ENCODE measurements at regions not wholly inside any gene's neighbourhood (a gene's known extent, or its start where the extent isn't known, plus 50 kb on each side); places are given as distances from the start of the nearest gene placed in this dataset.

DNA sequence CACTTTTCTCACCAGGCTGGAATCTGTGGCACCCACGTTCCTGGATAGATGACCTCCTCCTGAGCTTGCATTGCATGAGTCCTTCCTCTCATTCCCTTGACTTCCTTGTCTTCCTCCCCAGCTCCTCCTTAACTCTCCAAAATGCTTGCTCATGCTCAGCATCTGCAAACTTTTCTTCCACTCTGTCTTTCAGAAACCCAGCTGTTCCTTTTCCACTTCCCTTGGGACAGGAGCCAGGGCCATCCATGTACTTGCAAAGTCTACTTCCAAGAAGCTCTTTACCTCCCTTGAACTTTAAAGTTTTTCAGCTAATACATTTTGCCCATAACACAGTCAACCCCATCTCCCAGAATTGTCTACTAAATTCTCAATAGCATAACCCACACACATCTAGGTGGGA is 861.7 kb downstream of the QKI start:
- no peak overlapping the region for H3K4me3 ChIP-seq (ENCODE audit: low read length)
- peaks cover 0 to 15% of the 10 kb centered on the region in 2 experiments for H3K9me3 ChIP-seq (ENCODE audit: control insufficient read depth in 1 of 2, insufficient read depth in 1 of 2, low read length in 2 of 2)
- H3K27me3 ChIP-seq (ENCODE audit: control insufficient read depth in 1 of 2, insufficient read depth in 2 of 2, low read length in 2 of 2), result no peaks in the 10 kb centered on the region
- Mint-ChIP-seq H3K4me1 (ENCODE audit: low read depth) (no peaks in the 10 kb centered on the region), H3K4me3 (no peak overlapping the region), H3K27me3 (no peaks in the 10 kb centered on the region), H3K36me3 (ENCODE audit: low read depth) (no peaks in the 10 kb centered on the region), H3K27ac (no peak overlapping the region), H3K9me3 (peaks cover 5% of the 10 kb centered on the region)
- no peak for TF ChIP-seq CTCF (IDR thresholded peaks at IDR 0.05)
- H3K27ac ChIP-seq (ENCODE audit: low read depth in 1 of 2, low read length in 2 of 2), result no peak overlapping the region
- no peaks in the 10 kb centered on the region for H3K36me3 ChIP-seq (ENCODE audit: insufficient read depth, low read length)
- DNase-seq (no peak), ATAC-seq (ENCODE audit: poor library complexity) (no peak)
- POLR2A ChIA-PET, result interaction anchor here (0.6 kb wide), 1 partner anchor 297 kb away, joined by 4 read pairs; no protein-coding TSS in a partner anchor
- no peaks in the 10 kb centered on the region for H3K4me1 ChIP-seq (ENCODE audit: insufficient read depth, low read length)
- intact Hi-C loops (cut with DNase I, micrococcal nuclease), result no loop called here
- CTCF ChIA-PET, result no interaction called here

DNA sequence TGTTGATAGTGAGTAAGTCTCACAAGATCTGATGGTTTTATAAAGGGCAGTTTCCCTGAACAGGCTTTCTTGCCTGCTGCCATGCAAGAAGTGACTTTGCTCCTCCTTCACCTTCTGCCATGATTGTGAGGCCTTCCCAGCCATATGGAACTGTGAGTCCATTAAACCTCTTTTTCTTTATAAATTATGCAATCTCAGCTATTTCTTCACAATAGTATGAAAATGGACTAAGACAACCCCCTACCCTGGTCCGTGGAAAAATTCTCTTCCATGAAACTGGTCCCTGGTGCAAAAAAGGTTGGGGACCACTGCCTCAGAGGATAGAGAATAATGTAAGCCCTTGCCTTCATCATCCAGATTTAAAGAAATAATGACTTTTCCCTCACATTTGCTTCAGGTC is 861.3 kb downstream of the QKI start:
- Mint-ChIP-seq H3K9me3 (peaks cover 5% of the 10 kb centered on the region), H3K4me3 (no peak overlapping the region), H3K4me1 (ENCODE audit: low read depth) (no peaks in the 10 kb centered on the region), H3K27ac (no peak overlapping the region), H3K36me3 (ENCODE audit: low read depth) (no peaks in the 10 kb centered on the region), H3K27me3 (no peaks in the 10 kb centered on the region)
- no peak for TF ChIP-seq CTCF (IDR thresholded peaks at IDR 0.05)
- no peak for ATAC-seq (ENCODE audit: poor library complexity)
- DNase-seq, result no peak
- POLR2A ChIA-PET, result no interaction called here
- Histone ChIP-seq H3K36me3 (ENCODE audit: insufficient read depth, low read length) (no peaks in the 10 kb centered on the region), H3K4me3 (ENCODE audit: low read length) (no peak overlapping the region), H3K27me3 (ENCODE audit: control insufficient read depth in 1 of 2, insufficient read depth in 2 of 2, low read length in 2 of 2) (no peaks in the 10 kb centered on the region), H3K9me3 (ENCODE audit: control insufficient read depth in 1 of 2, insufficient read depth in 1 of 2, low read length in 2 of 2) (peaks cover 0 to 15% of the 10 kb centered on the region in 2 experiments), H3K27ac (ENCODE audit: low read depth in 1 of 2, low read length in 2 of 2) (no peak overlapping the region), H3K4me1 (ENCODE audit: insufficient read depth, low read length) (no peaks in the 10 kb centered on the region)
- CTCF ChIA-PET, result no interaction called here
- intact Hi-C loops (cut with DNase I, micrococcal nuclease), result no loop called here

DNA sequence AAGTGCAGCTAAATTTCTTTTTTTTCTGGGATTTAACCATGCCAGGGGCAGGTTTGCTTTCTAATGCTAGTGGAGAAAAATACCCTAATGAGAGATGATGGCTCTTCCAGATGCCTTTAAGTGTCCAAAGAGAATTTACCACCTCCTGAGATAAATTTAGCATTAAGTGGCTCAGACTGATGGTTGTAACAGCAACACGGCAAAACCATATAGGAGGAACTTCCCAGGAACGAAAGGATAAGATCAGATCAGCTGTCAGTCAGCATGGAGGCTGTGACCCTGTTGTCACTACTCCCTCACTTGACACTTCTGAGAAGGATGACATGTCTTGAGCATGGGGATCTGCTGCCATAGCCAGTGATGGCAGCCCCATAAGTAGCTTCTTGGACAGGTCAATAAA is 860.0 kb downstream of the QKI start:
- Mint-ChIP-seq H3K36me3 (ENCODE audit: low read depth) (no peaks in the 10 kb centered on the region), H3K4me3 (no peak overlapping the region), H3K4me1 (ENCODE audit: low read depth) (no peaks in the 10 kb centered on the region), H3K27ac (no peak overlapping the region), H3K27me3 (no peaks in the 10 kb centered on the region), H3K9me3 (peaks cover 5% of the 10 kb centered on the region)
- intact Hi-C loops (cut with DNase I, micrococcal nuclease), result no loop called here
- Histone ChIP-seq H3K4me1 (ENCODE audit: insufficient read depth, low read length) (no peaks in the 10 kb centered on the region), H3K4me3 (ENCODE audit: low read length) (no peak overlapping the region), H3K27ac (ENCODE audit: low read depth in 1 of 2, low read length in 2 of 2) (no peak overlapping the region), H3K9me3 (ENCODE audit: control insufficient read depth in 1 of 2, insufficient read depth in 1 of 2, low read length in 2 of 2) (peaks cover 0 to 12% of the 10 kb centered on the region in 2 experiments), H3K27me3 (ENCODE audit: control insufficient read depth in 1 of 2, insufficient read depth in 2 of 2, low read length in 2 of 2) (no peaks in the 10 kb centered on the region), H3K36me3 (ENCODE audit: insufficient read depth, low read length) (no peaks in the 10 kb centered on the region)
- ChIA-PET CTCF (interaction anchor here (0.7 kb wide), 1 partner anchor 1426 kb away, joined by 4 read pairs; no protein-coding TSS in a partner anchor), POLR2A (no interaction called here)
- no peak for DNase-seq
- TF ChIP-seq CTCF (IDR thresholded peaks at IDR 0.05), result no peak
- no peak for ATAC-seq (ENCODE audit: poor library complexity)

Measured in CD4-positive, alpha-beta T cell (primary cell).